ENCODE measurements at regions not wholly inside any gene's neighbourhood (a gene's known extent, or its start where the extent isn't known, plus 50 kb on each side); places are given as distances from the start of the nearest gene placed in this dataset.

DNA sequence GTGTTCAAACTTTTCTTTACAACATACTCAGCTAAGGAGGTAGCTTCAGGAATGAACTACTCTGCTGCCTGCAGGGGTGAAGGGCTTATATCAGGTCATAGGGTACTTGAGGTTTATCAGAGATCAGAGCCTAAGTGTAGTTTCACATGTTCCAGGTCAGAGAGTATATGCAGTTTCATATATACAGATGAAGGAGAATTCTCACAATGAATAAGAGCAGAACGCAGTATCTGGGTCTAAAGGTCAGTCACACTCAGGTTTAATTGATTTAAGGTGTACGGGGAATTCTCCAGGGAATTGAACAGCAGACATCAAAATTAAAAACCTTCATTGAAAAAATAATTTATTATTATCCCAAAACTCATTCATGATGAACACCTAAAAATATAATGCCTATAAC is 700.6 kb downstream of the TECRL start:
- 26 to 27% methylated on average over 2 of the region's 2 CpGs for WGBS, 2 donors (ENCODE audit: low coverage in 1 of 2)
- no peaks in the 10 kb centered on the region for H3K36me3 ChIP-seq
- intact Hi-C loops (cut with DNase I; ENCODE audit: low total_unique reads) (no loop called here), in situ Hi-C loops (cut with MboI; ENCODE audit: low pct_ligation_motif_present in 1 of 4, low pct_unique_long_range_greater_than_20kb in 1 of 4, low sequenced_read_pairs in 3 of 4) (no loop called here)
- H3K9me3 ChIP-seq, result no peaks in the 10 kb centered on the region
- DNase-seq, result no peak
- H3K27me3 ChIP-seq, result no peaks in the 10 kb centered on the region
- no peak overlapping the region for H3K27ac ChIP-seq
- TF ChIP-seq EP300 (IDR thresholded peaks at IDR 0.05; ENCODE audit: low read depth) (no peak), POLR2AphosphoS5 (IDR thresholded peaks at IDR 0.05) (no peak), POLR2A (IDR thresholded peaks at IDR 0.05) (no peak)
- TF ChIP-seq, protein P1, sequence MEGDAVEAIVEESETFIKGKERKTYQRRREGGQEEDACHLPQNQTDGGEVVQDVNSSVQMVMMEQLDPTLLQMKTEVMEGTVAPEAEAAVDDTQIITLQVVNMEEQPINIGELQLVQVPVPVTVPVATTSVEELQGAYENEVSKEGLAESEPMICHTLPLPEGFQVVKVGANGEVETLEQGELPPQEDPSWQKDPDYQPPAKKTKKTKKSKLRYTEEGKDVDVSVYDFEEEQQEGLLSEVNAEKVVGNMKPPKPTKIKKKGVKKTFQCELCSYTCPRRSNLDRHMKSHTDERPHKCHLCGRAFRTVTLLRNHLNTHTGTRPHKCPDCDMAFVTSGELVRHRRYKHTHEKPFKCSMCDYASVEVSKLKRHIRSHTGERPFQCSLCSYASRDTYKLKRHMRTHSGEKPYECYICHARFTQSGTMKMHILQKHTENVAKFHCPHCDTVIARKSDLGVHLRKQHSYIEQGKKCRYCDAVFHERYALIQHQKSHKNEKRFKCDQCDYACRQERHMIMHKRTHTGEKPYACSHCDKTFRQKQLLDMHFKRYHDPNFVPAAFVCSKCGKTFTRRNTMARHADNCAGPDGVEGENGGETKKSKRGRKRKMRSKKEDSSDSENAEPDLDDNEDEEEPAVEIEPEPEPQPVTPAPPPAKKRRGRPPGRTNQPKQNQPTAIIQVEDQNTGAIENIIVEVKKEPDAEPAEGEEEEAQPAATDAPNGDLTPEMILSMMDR (IDR thresholded peaks at IDR 0.05), result no peak
- H3K4me1 ChIP-seq, result no peaks in the 10 kb centered on the region
- H3K4me3 ChIP-seq, result no peak overlapping the region

DNA sequence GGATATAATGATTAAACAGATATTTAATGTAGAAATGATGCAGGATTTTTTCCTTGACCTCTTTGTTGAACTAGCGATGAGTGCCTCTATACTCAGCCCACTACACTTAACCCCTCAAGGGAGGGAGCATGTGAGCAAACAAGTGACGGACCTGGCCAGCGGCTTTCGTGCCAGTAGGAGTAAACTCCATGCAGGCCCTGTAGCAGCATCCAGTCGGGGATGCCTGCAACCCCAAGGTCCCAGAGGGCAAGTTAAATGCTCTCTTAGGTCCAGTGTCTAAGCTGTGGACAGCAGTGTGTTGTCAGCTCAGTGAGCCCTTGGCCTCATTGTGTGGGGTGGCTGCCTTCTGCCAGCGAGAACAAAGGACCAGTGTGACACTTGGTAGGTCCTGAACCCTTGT is 708.7 kb downstream of the TECRL start:
- WGBS, 2 donors (ENCODE audit: low coverage in 1 of 2), result 50 to 78% methylated on average over 1 to 6 of the region's 6 CpGs
- TF ChIP-seq POLR2A (IDR thresholded peaks at IDR 0.05), result no peak
- TF ChIP-seq, protein P1 (IDR thresholded peaks at IDR 0.05), result no peak
- TF ChIP-seq EP300 (IDR thresholded peaks at IDR 0.05; ENCODE audit: low read depth), result no peak
- no peak for TF ChIP-seq POLR2AphosphoS5 (IDR thresholded peaks at IDR 0.05)
- no peak for DNase-seq
- in situ Hi-C loops (cut with MboI; ENCODE audit: low pct_ligation_motif_present in 1 of 4, low pct_unique_long_range_greater_than_20kb in 1 of 4, low sequenced_read_pairs in 3 of 4), result no loop called here
- intact Hi-C loops (cut with DNase I; ENCODE audit: low total_unique reads), result no loop called here
- no peak overlapping the region for H3K27ac ChIP-seq
- no peaks in the 10 kb centered on the region for H3K27me3 ChIP-seq
- H3K4me3 ChIP-seq, result no peak overlapping the region
- H3K36me3 ChIP-seq, result no peaks in the 10 kb centered on the region
- no peaks in the 10 kb centered on the region for H3K4me1 ChIP-seq
- H3K9me3 ChIP-seq, result no peaks in the 10 kb centered on the region

DNA sequence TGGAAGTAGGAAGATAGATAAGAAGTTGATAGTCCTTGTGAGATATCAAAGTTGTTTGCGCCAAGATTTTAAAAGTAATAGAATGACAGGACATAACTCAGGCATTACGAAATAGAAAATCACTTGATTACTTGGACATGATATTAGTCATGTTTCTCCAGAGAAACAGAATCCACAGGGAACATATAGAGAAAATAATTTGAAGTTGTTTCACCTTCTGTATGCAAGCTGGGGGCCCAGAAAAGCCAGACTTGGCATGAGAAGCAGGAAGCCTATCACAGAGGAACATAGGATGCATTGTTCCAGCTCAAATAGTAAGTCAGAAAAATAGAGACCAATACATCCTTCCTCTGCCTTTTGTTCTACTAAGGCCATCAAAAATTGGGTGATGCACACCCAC is 715.9 kb downstream of the TECRL start:
- intact Hi-C loops (cut with DNase I; ENCODE audit: low total_unique reads) (no loop called here), in situ Hi-C loops (cut with MboI; ENCODE audit: low pct_ligation_motif_present in 1 of 4, low pct_unique_long_range_greater_than_20kb in 1 of 4, low sequenced_read_pairs in 3 of 4) (no loop called here)
- WGBS, 2 donors (ENCODE audit: low coverage in 1 of 2), result 57 to 67% methylated on average over 2 of the region's 2 CpGs
- H3K27ac ChIP-seq, result no peak overlapping the region
- no peaks in the 10 kb centered on the region for H3K4me1 ChIP-seq
- H3K9me3 ChIP-seq, result no peaks in the 10 kb centered on the region
- TF ChIP-seq EP300 (IDR thresholded peaks at IDR 0.05; ENCODE audit: low read depth), result no peak
- no peak for TF ChIP-seq POLR2AphosphoS5 (IDR thresholded peaks at IDR 0.05)
- TF ChIP-seq, protein P1 (IDR thresholded peaks at IDR 0.05), result no peak
- TF ChIP-seq POLR2A (IDR thresholded peaks at IDR 0.05), result no peak
- no peak overlapping the region for H3K4me3 ChIP-seq
- no peak for DNase-seq
- no peaks in the 10 kb centered on the region for H3K36me3 ChIP-seq
- H3K27me3 ChIP-seq, result no peaks in the 10 kb centered on the region

DNA sequence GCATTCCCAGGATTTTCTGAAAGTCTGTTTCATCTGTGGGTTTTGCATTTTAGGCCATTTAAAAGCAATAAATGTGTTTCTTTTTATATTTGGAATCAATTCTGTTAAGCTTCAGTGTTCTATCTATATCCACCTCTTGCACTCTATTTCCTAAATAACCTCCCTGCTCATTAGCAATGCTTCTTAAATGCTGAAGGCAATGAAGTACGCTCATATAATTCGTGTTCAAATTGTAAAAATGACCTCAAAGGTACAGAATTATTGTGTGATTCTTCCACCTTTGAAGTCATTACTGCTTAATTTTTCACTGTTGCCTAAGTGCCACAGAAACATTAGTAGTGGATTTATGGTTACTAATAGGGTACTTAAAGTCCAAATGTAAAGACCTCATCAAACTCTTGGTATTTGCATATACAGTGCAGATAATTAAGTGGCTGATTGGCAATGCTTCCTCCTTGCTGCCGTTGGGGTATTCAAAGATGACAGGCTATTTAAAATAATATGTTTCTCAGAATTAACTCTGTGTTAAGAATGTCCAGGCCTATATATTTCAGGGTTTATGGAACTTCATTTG is 730.8 kb downstream of the TECRL start:
- TF ChIP-seq POLR2A (IDR thresholded peaks at IDR 0.05), result no peak
- no peaks in the 10 kb centered on the region for H3K27me3 ChIP-seq
- H3K4me1 ChIP-seq, result no peaks in the 10 kb centered on the region
- no peaks in the 10 kb centered on the region for H3K36me3 ChIP-seq
- no peak for DNase-seq
- in situ Hi-C loops (cut with MboI; ENCODE audit: low pct_ligation_motif_present in 1 of 4, low pct_unique_long_range_greater_than_20kb in 1 of 4, low sequenced_read_pairs in 3 of 4) (no loop called here), intact Hi-C loops (cut with DNase I; ENCODE audit: low total_unique reads) (no loop called here)
- H3K9me3 ChIP-seq, result no peaks in the 10 kb centered on the region
- 52 to 64% methylated on average over 3 of the region's 3 CpGs for WGBS, 2 donors (ENCODE audit: low coverage in 1 of 2)
- H3K4me3 ChIP-seq, result no peak overlapping the region
- H3K27ac ChIP-seq, result no peak overlapping the region

DNA sequence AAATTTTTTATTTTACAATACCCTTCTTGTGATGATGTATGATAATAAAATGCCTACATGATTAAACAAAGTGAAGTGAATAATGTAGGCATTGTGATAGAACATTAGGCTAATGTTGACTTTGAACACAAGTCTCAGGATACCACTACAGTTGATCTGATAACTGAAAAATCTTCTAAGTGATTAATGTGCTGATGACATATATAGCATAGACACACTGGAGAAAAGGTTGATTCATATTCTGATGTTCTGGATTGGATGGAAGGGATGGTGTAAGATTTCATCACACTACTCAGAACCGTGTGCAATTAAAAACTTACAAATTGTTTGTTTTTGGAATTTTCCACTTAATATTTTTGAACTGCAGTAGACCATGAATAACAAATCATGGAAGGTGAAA is 738.5 kb downstream of the TECRL start:
- in situ Hi-C loops (cut with MboI; ENCODE audit: low pct_ligation_motif_present in 1 of 4, low pct_unique_long_range_greater_than_20kb in 1 of 4, low sequenced_read_pairs in 3 of 4), result no loop called here
- intact Hi-C loops (cut with DNase I; ENCODE audit: low total_unique reads), result no loop called here
- Histone ChIP-seq H3K27me3 (no peaks in the 10 kb centered on the region), H3K4me1 (no peaks in the 10 kb centered on the region), H3K4me3 (no peak overlapping the region), H3K27ac (no peak overlapping the region), H3K9me3 (peaks cover 3% of the 10 kb centered on the region in 2 donors), H3K36me3 (no peaks in the 10 kb centered on the region)
- no peak for DNase-seq
- TF ChIP-seq, protein P1 (IDR thresholded peaks at IDR 0.05), result no peak
- TF ChIP-seq POLR2A (IDR thresholded peaks at IDR 0.05) (no peak), EP300 (IDR thresholded peaks at IDR 0.05; ENCODE audit: low read depth) (no peak), POLR2AphosphoS5 (IDR thresholded peaks at IDR 0.05) (no peak)
- WGBS, 2 donors (ENCODE audit: low coverage in 1 of 2), result 40 to 49% methylated on average over 1 of the region's 1 CpG
